Psoas muscle (tissue), 7 donors: ENCODE measurements at regions not wholly inside any gene's neighbourhood (a gene's known extent, or its start where the extent isn't known, plus 50 kb on each side); places are given as distances from the start of the nearest gene placed in this dataset.

ENCODE experiments used
- ATAC-seq, 4 donors: fragments of 200-7000 bp; cut with Tn5 transposase; one replicate each; pipeline ENCODE4 v1.9.1; 2020; ENCODE audit warnings: moderate library complexity in 3 of 4, mild to moderate bottlenecking in 2 of 4
- DNase-seq, 2 donors: peaks; one replicate each; pipeline ENCODE4 v3.0.0-alpha.2; 2020
- H3K27ac ChIP-seq: fragments of 200-600 bp; one replicate; pipeline ENCODE4 v1.8.0; 2022
- H3K27me3 ChIP-seq, 3 donors: fragments of 200-600 bp in 1 of 3; one replicate each; pipeline versions ENCODE4 v1.6.1 to v1.8.0; 2013 to 2022; ENCODE audit warnings: low read length in 2 of 3, mild to moderate bottlenecking in 2 of 3, moderate library complexity in 1 of 3; ENCODE audit not compliant: insufficient read depth in 3 of 3
- H3K36me3 ChIP-seq, 2 donors: fragments of 200-600 bp in 1 of 2; one replicate each; pipeline versions ENCODE4 v1.6.1 to v1.8.0; 2013 to 2022; ENCODE audit warnings: low read depth in 1 of 2, mild to moderate bottlenecking in 1 of 2, moderate library complexity in 1 of 2; ENCODE audit not compliant: insufficient read depth in 1 of 2
- H3K4me1 ChIP-seq: fragments of 200-600 bp; one replicate; pipeline ENCODE4 v1.8.0; 2022
- H3K4me3 ChIP-seq: fragments of 200-600 bp; one replicate; pipeline ENCODE4 v1.8.0; 2022; ENCODE audit warnings: mild to moderate bottlenecking
- H3K9me3 ChIP-seq: fragments of 200-600 bp; one replicate; pipeline ENCODE4 v1.8.0; 2022
- WGBS, 3 donors: extraction: QIAGEN DNeasy Blood & Tissue Kit; methylation state at CpG; one replicate each; pipeline versions ENCODE4 v1.1.6 to v1.1.7; 2013; 5-methylcytosine and 5-hydroxymethylcytosine counted together
- intact Hi-C, 2 donors: fragments of 100-400 bp; cut with DNase I; formaldehyde crosslinking; loops; one replicate each; pipeline versions ENCODE4 v1.11.0 to v1.14.2; 2022
- TF ChIP-seq, protein P1 (sequence below): fragments of 200-600 bp; IDR thresholded peaks from one replicate; pipeline ENCODE4 v1.8.0; 2022; ENCODE audit warnings: antibody characterized with exemption
- donor health status: healthy with polysubstance abuse.
- donor health status: DM: no; HTN: no; CAD: no; lungs with moderate emphysema.
- donor health status: Bipolar disorder and iron deficiency.
- donor health status: healthy.
- donor health status: DM: yes; HTN: yes; CAD: no.
- donor health status: DM: no; HTN: no; CAD: no.
- donor health status: DM: yes; HTN: yes; CAD: no.

DNA sequence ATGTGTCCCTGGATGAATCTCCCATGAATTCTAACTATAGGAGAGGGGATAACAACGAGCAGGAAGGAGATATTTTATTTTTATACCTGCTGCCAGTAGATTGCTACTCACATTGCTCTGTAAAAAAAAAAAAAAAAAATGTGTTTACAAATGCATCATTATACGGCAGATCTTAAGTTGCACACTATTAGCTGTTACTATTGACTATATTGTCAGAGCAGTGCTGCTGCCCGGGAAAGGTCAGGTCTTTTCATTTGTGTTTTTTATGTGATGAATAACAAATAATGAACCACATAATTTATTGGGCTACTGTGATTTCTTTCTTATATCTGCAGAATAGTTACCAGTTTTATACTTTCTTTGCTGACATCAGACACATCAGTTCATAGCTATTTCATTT lies 393.3 kb downstream of the C6orf118 start:
- no peak for DNase-seq
- 69 to 70% (median 70%) methylated on average over 3 of the region's 3 CpGs for WGBS, 3 donors

GRCh38 chr6:164911873-164912580 lies 397.4 kb downstream of the C6orf118 start:
- H3K36me3 ChIP-seq: no peaks in the 10 kb centered on the region
- TF ChIP-seq, protein P1, sequence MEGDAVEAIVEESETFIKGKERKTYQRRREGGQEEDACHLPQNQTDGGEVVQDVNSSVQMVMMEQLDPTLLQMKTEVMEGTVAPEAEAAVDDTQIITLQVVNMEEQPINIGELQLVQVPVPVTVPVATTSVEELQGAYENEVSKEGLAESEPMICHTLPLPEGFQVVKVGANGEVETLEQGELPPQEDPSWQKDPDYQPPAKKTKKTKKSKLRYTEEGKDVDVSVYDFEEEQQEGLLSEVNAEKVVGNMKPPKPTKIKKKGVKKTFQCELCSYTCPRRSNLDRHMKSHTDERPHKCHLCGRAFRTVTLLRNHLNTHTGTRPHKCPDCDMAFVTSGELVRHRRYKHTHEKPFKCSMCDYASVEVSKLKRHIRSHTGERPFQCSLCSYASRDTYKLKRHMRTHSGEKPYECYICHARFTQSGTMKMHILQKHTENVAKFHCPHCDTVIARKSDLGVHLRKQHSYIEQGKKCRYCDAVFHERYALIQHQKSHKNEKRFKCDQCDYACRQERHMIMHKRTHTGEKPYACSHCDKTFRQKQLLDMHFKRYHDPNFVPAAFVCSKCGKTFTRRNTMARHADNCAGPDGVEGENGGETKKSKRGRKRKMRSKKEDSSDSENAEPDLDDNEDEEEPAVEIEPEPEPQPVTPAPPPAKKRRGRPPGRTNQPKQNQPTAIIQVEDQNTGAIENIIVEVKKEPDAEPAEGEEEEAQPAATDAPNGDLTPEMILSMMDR: no peak
- peaks cover 11% of the 10 kb centered on the region for H3K4me1 ChIP-seq
- WGBS, 3 donors: 6 to 11% (median 10%) methylated on average over 6 of the region's 6 CpGs
- H3K27ac ChIP-seq: peak overlapping the region; percentile 50
- peak overlapping the region; percentile 53 for H3K4me3 ChIP-seq
- no peaks in the 10 kb centered on the region for H3K9me3 ChIP-seq
- ATAC-seq (peak in 2 of 4 donors; percentile 54 to 68), DNase-seq (no peak)
- intact Hi-C loops: no loop called here
- no peaks in the 10 kb centered on the region for H3K27me3 ChIP-seq

More for the DNA sequence above, 393.3 kb downstream of the C6orf118 start:
- ATAC-seq: no peak
- Histone ChIP-seq H3K4me1 (peaks cover 7% of the 10 kb centered on the region), H3K27ac (no peak overlapping the region), H3K27me3 (no peaks in the 10 kb centered on the region), H3K4me3 (no peak overlapping the region), H3K9me3 (peaks cover 9% of the 10 kb centered on the region), H3K36me3 (no peaks in the 10 kb centered on the region)
- TF ChIP-seq, protein P1: no peak
- intact Hi-C loops: no loop called here

- DNase-seq: no peak
- intact Hi-C loops: no loop called here
- Histone ChIP-seq H3K27ac (peak overlapping the region; percentile 50), H3K36me3 (no peaks in the 10 kb centered on the region), H3K4me3 (peak overlapping the region; percentile 53), H3K9me3 (no peaks in the 10 kb centered on the region), H3K27me3 (no peaks in the 10 kb centered on the region), H3K4me1 (peaks cover 11% of the 10 kb centered on the region)
- WGBS, 3 donors: 59 to 69% (median 60%) methylated on average over 2 of the region's 2 CpGs
- ATAC-seq: no peak
- TF ChIP-seq, protein P1: no peak
These were observed 398.3 kb downstream of the C6orf118 start for GRCh38 chr6:164911151-164911550.

- TF ChIP-seq, protein P1: no peak
- no peak overlapping the region for H3K4me3 ChIP-seq
- no peak for ATAC-seq
- intact Hi-C loops: no loop called here
- no peaks in the 10 kb centered on the region for H3K9me3 ChIP-seq
- no peaks in the 10 kb centered on the region for H3K36me3 ChIP-seq
- peaks cover 11% of the 10 kb centered on the region for H3K4me1 ChIP-seq
- no peaks in the 10 kb centered on the region for H3K27me3 ChIP-seq
- DNase-seq: no peak
- H3K27ac ChIP-seq: no peak overlapping the region
These were observed 402.6 kb downstream of the C6orf118 start for GRCh38 chr6:164906766-164907165.

- Histone ChIP-seq H3K4me1 (no peaks in the 10 kb centered on the region), H3K27me3 (no peaks in the 10 kb centered on the region), H3K9me3 (no peaks in the 10 kb centered on the region), H3K27ac (no peak overlapping the region), H3K36me3 (no peaks in the 10 kb centered on the region), H3K4me3 (no peak overlapping the region)
- DNase-seq (no peak), ATAC-seq (no peak)
- TF ChIP-seq, protein P1: no peak
- intact Hi-C loops: no loop called here
These were observed 404.1 kb downstream of the C6orf118 start for GRCh38 chr6:164905311-164905710.
